H1 (cell line): ENCODE measurements at regions not wholly inside any gene's neighbourhood (a gene's known extent, or its start where the extent isn't known, plus 50 kb on each side); places are given as distances from the start of the nearest gene placed in this dataset.

Experiments
- CTCF ChIA-PET: fragments of 300-600 bp; sonication (Branson Sonifier 250); formaldehyde crosslinking; loops from one replicate; lab custom pipeline; 2021; ENCODE audit not compliant: partially characterized antibody; lab: Charles Lee
- POLR2A ChIA-PET: fragments of 300-600 bp; sonication (Branson Sonifier 250); formaldehyde crosslinking; loops from one replicate; lab custom pipeline; 2021; ENCODE audit warnings: inconsistent platforms; ENCODE audit not compliant: partially characterized antibody; lab: Charles Lee
- DNase-seq, 2 experiments: peaks; one replicate each; pipeline versions ENCODE4 v3.0.0 to v3.0.0-alpha.2; 2010 to 2022; ENCODE audit warnings: low spot score in 2 of 2, low read depth in 1 of 2, mixed read lengths in 1 of 2
- FAIRE-seq: peaks from 2 replicates; lab custom pipeline; 2011; peaks lifted over from hg19 to GRCh38; lab: Jason Lieb, UNC
- H2AFZ ChIP-seq: 2 replicates; pipeline ENCODE4 v1.8.1; 2012; ENCODE audit warnings: low read length, inconsistent platforms
- H2AK5ac ChIP-seq: 2 replicates; pipeline ENCODE4 v1.6.1; 2013; ENCODE audit warnings: low read depth, low read length
- H2BK120ac ChIP-seq: replicated peaks from 2 replicates; pipeline ENCODE3; 2013; ENCODE audit warnings: low read depth, low read length, inconsistent platforms
- H2BK12ac ChIP-seq: 2 replicates; pipeline ENCODE4 v1.6.1; 2013; ENCODE audit warnings: low read depth, low read length
- H2BK15ac ChIP-seq: 2 replicates; pipeline ENCODE4 v1.6.1; 2013; ENCODE audit warnings: low read length
- H2BK20ac ChIP-seq: 2 replicates; pipeline ENCODE4 v1.6.1; 2013; ENCODE audit warnings: low read length
- H2BK5ac ChIP-seq: 2 replicates; pipeline ENCODE4 v1.6.1; 2013; ENCODE audit warnings: low read depth, low read length
- H3K14ac ChIP-seq: 2 replicates; pipeline ENCODE4 v1.6.1; 2013; ENCODE audit warnings: inconsistent platforms; ENCODE audit not compliant: insufficient read length
- H3K18ac ChIP-seq: 2 replicates; pipeline ENCODE4 v1.6.1; 2013; ENCODE audit warnings: low read length; ENCODE audit errors: extremely low read depth
- H3K23ac ChIP-seq: 2 replicates; pipeline ENCODE4 v1.6.1; 2013; ENCODE audit warnings: inconsistent platforms; ENCODE audit not compliant: insufficient read length
- H3K23me2 ChIP-seq: 2 replicates; pipeline ENCODE4 v1.6.1; 2013; ENCODE audit warnings: low read depth, low read length
- H3K27ac ChIP-seq: 2 replicates; pipeline ENCODE4 v1.6.1; 2011; ENCODE audit warnings: low read depth, low read length, inconsistent platforms
- H3K27me3 ChIP-seq, 4 experiments: replicated peaks in 1 of 4; 1 replicate in 1 of 4; 2 replicates in 3 of 4; pipeline versions ENCODE4 v1.6.1 to v1.8.1; 2011 to 2013; ENCODE audit warnings: low read length in 3 of 4, mild to moderate bottlenecking in 3 of 4, inconsistent platforms in 2 of 4, mixed read lengths in 2 of 4, moderate library complexity in 1 of 4; ENCODE audit not compliant: control insufficient read depth in 3 of 4, insufficient read depth in 3 of 4; ENCODE audit errors: extremely low read depth in 1 of 4
- H3K36me3 ChIP-seq, 4 experiments: 2 replicates each; pipeline versions ENCODE4 v1.6.1 to v1.8.1; 2011 to 2013; ENCODE audit warnings: mild to moderate bottlenecking in 4 of 4, low read length in 3 of 4, moderate library complexity in 2 of 4, control low read depth in 1 of 4, inconsistent platforms in 1 of 4; ENCODE audit not compliant: insufficient read depth in 4 of 4, control insufficient read depth in 2 of 4
- H3K4ac ChIP-seq: replicated peaks from 2 replicates; pipeline ENCODE3; 2013; ENCODE audit warnings: low read length, low read depth, mixed read lengths, inconsistent platforms; ENCODE audit not compliant: insufficient read length
- H3K4me1 ChIP-seq, 4 experiments: replicated peaks in 1 of 4; 1 replicate in 1 of 4; 2 replicates in 3 of 4; pipeline versions ENCODE4 v1.6.1 to v1.8.1; 2011 to 2013; ENCODE audit warnings: low read length in 3 of 4, inconsistent platforms in 2 of 4, mixed read lengths in 1 of 4; ENCODE audit not compliant: insufficient read depth in 4 of 4, control insufficient read depth in 3 of 4
- H3K4me2 ChIP-seq, 2 experiments: 2 replicates each; pipeline versions ENCODE4 v1.6.1 to v1.8.1; 2011 to 2013; ENCODE audit warnings: low read depth in 2 of 2, low read length in 2 of 2, control low read depth in 1 of 2, inconsistent platforms in 1 of 2, mild to moderate bottlenecking in 1 of 2; ENCODE audit not compliant: insufficient read depth in 1 of 2
- H3K4me3 ChIP-seq, 4 experiments: fragments of 200-600, 300-600 bp in 1 of 4; sonication (generic), shearing (Covaris generic), sonication (Bioruptor Twin) in 1 of 4; 2 replicates each; pipeline versions ENCODE4 v1.5.1 to v1.8.1; 2011 to 2016; ENCODE audit warnings: low read length in 4 of 4, low read depth in 3 of 4, control low read depth in 2 of 4, inconsistent platforms in 2 of 4, mild to moderate bottlenecking in 2 of 4, mixed read lengths in 1 of 4, moderate library complexity in 1 of 4; ENCODE audit not compliant: insufficient read depth in 2 of 4; ENCODE audit errors: extremely low read depth in 1 of 4
- H3K56ac ChIP-seq: replicated peaks from 2 replicates; pipeline ENCODE3; 2013; ENCODE audit warnings: low read depth, mild to moderate bottlenecking, mixed read lengths, low read length, inconsistent platforms; ENCODE audit not compliant: insufficient read length
- H3K79me1 ChIP-seq: 2 replicates; pipeline ENCODE4 v1.6.1; 2013; ENCODE audit warnings: low read depth, low read length, control low read depth
- H3K79me2 ChIP-seq, 2 experiments: 2 replicates each; pipeline versions ENCODE4 v1.6.1 to v1.8.1; 2012 to 2013; ENCODE audit warnings: low read length in 2 of 2, mild to moderate bottlenecking in 2 of 2, inconsistent platforms in 1 of 2; ENCODE audit not compliant: insufficient read depth in 2 of 2, control insufficient read depth in 1 of 2
- H3K9ac ChIP-seq, 4 experiments: replicated peaks in 1 of 4; 1 replicate in 1 of 4; 2 replicates in 3 of 4; pipeline versions ENCODE4 v1.6.1 to v1.8.1; 2011 to 2013; ENCODE audit warnings: low read depth in 3 of 4, low read length in 3 of 4, control low read depth in 2 of 4, mild to moderate bottlenecking in 2 of 4, moderate library complexity in 2 of 4, inconsistent platforms in 1 of 4; ENCODE audit errors: extremely low read depth in 1 of 4
- H3K9me3 ChIP-seq, 2 experiments: 2 replicates each; pipeline versions ENCODE4 v1.6.1 to v1.8.1; 2012 to 2013; ENCODE audit warnings: mild to moderate bottlenecking in 2 of 2, moderate library complexity in 2 of 2, control low read depth in 1 of 2, inconsistent platforms in 1 of 2, low read depth in 1 of 2, low read length in 1 of 2, mixed read lengths in 1 of 2; ENCODE audit not compliant: insufficient read depth in 2 of 2
- H4K20me1 ChIP-seq, 2 experiments: replicated peaks in 1 of 2; 2 replicates each; pipeline versions ENCODE3 to v1.8.1; 2011 to 2013; ENCODE audit warnings: inconsistent platforms in 2 of 2, low read length in 2 of 2, mild to moderate bottlenecking in 1 of 2; ENCODE audit not compliant: insufficient read depth in 2 of 2, control insufficient read depth in 1 of 2
- H4K5ac ChIP-seq: 2 replicates; pipeline ENCODE4 v1.6.1; 2013; ENCODE audit warnings: low read length, low read depth, mixed read lengths, inconsistent platforms; ENCODE audit not compliant: insufficient read length
- H4K8ac ChIP-seq: 2 replicates; pipeline ENCODE4 v1.8.0; 2013; ENCODE audit warnings: mild to moderate bottlenecking, moderate library complexity, low read length, inconsistent platforms; ENCODE audit not compliant: insufficient read depth; ENCODE audit errors: extremely low read depth
- H4K91ac ChIP-seq: replicated peaks from 2 replicates; pipeline ENCODE3; 2013; ENCODE audit warnings: low read length, mixed read lengths, inconsistent platforms; ENCODE audit not compliant: insufficient read length
- TCF12 ChIP-seq: IDR thresholded peaks from 2 replicates; pipeline ENCODE4 v1.6.1; 2011; ENCODE audit warnings: low read depth, mild to moderate bottlenecking, low read length
- WGBS, 2 experiments: shearing (Covaris generic) in 1 of 2; methylation state at CpG; one replicate each; pipeline versions ENCODE4 v1.1.6 to v1.1.7; 2013 to 2015; ENCODE audit warnings: low lambda C conversion rate in 2 of 2, mixed read lengths in 2 of 2, inconsistent platforms in 1 of 2, low coverage in 1 of 2, missing lambda C conversion rate in 1 of 2; ENCODE audit not compliant: insufficient replicate concordance in 2 of 2, insufficient coverage in 1 of 2, insufficient read length in 1 of 2; ENCODE audit errors: extremely low coverage in 1 of 2, missing lambda C conversion rate in 1 of 2; 5-methylcytosine and 5-hydroxymethylcytosine counted together

GRCh38 chrX:18039023-18039422 is 177.9 kb upstream of the RAI2 start:
- Histone ChIP-seq H3K27me3 (no peaks in the 10 kb centered on the region), H3K79me1 (no peaks in the 10 kb centered on the region), H4K20me1 (no peaks in the 10 kb centered on the region), H2AFZ (no peak overlapping the region), H2BK20ac (no peak overlapping the region), H2BK12ac (no peak overlapping the region), H3K36me3 (no peaks in the 10 kb centered on the region), H3K23ac (no peak overlapping the region), H2BK120ac (no peak overlapping the region), H3K9me3 (no peaks in the 10 kb centered on the region), H3K18ac (no peak overlapping the region), H3K4ac (no peak overlapping the region), H3K4me2 (no peak overlapping the region), H3K27ac (no peak overlapping the region), H3K23me2 (no peaks in the 10 kb centered on the region), H4K5ac (no peak overlapping the region), H2BK5ac (no peak overlapping the region), H3K56ac (no peak overlapping the region), H3K14ac (no peak overlapping the region), H2AK5ac (no peak overlapping the region), H2BK15ac (no peak overlapping the region), H3K79me2 (no peaks in the 10 kb centered on the region), H3K4me1 (no peaks in the 10 kb centered on the region), H4K8ac (no peak overlapping the region), H3K9ac (no peak overlapping the region), H4K91ac (no peak overlapping the region), H3K4me3 (no peak overlapping the region)
- TF ChIP-seq TCF12, result no peak
- WGBS, 2 experiments, result 95% methylated on average over 2 of the region's 2 CpGs; no CpG with 5 or more reads in 1 of the 2 experiments
- CTCF ChIA-PET, result no interaction called here
- POLR2A ChIA-PET, result no interaction called here
- FAIRE-seq (no peak), DNase-seq (no peak)
